ENCODE measurements at regions not wholly inside any gene's neighbourhood (a gene's known extent, or its start where the extent isn't known, plus 50 kb on each side); places are given as distances from the start of the nearest gene placed in this dataset.

- TF ChIP-seq CTCF (IDR thresholded peaks at IDR 0.05), result no peak
- no peak for TF ChIP-seq REST (IDR thresholded peaks at IDR 0.05; ENCODE audit: low read depth, low read length)
- no peak for TF ChIP-seq CHD2 (IDR thresholded peaks at IDR 0.05; ENCODE audit: low read length, partially characterized antibody)
- no peak for TF ChIP-seq SMC3 (IDR thresholded peaks at IDR 0.05; ENCODE audit: low read depth, low read length)
- no peak for TF ChIP-seq YY1 (IDR thresholded peaks at IDR 0.05; ENCODE audit: low read depth)
- no peak for TF ChIP-seq POLR2AphosphoS5 (IDR thresholded peaks at IDR 0.05; ENCODE audit: low read depth, low read length)
These were observed 653.1 kb downstream of the EFNA5 start for GRCh38 chr5:107017616-107018015.
